NCI-H524 (cell line): ENCODE measurements at regions not wholly inside any gene's neighbourhood (a gene's known extent, or its start where the extent isn't known, plus 50 kb on each side); places are given as distances from the start of the nearest gene placed in this dataset.
A peak's percentile ranks its signal among the peaks of the same experiment; 100 is the strongest.
"Not testable (repeated sequence)": the region's sequence is repeated elsewhere in the genome, so short reads cannot be mapped to it uniquely, and the experiment has no call there.

Experiments
- DNase-seq, 2 experiments: peaks; one replicate each; lab custom pipeline; 2025; lab: John Stamatoyannopoulos, UW

DNA sequence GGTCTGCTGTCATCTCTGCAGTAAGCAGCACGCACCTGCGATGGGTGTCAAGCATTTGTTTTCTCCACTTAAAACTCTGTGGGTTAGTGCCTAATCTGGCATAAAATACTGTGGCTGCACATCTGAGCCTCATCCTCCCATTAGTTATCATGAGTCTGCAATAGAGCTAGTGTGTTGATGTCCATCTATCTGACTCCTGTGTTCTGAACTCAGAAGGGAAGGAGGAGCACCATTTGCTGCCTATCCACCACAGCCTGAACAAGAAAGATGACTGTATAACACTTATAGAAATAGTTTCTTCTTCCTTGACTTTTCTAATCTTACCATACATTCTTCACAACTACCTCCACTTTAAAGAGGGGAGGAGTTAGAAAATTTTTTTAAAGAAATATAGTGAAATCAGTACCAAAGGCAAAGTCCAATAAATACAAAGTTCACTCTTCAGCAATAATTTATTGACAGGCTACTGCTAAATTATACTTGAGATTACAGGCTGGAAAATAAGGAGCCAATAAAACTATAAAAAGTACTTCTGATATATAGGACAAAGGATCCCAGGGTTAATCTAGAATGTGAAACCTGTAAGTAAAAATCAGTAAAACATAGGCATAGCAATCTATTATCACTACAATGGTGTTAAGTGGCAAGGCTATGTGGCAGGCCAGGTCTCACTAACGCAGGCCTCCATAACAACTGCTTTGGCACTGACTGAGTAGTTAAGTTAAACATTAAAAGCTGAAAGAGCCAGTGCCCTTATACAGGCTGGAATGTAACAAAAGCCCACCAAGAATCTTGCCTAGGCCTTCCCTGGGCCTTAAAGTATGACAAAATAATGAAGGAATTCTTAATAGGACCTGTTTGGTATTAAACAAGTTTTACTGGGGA, 70.2 kb downstream of the LGALS9C start:
- DNase-seq: not testable (repeated sequence)

- DNase-seq: not testable (repeated sequence)
These were observed 80.5 kb downstream of the LGALS9C start for GRCh38 chr17:18557086-18557485.

- peak in 1 of 2 experiments; percentile 35 for DNase-seq
These were observed 80.7 kb downstream of the TBC1D28 start for GRCh38 chr17:18563381-18564098.

DNA sequence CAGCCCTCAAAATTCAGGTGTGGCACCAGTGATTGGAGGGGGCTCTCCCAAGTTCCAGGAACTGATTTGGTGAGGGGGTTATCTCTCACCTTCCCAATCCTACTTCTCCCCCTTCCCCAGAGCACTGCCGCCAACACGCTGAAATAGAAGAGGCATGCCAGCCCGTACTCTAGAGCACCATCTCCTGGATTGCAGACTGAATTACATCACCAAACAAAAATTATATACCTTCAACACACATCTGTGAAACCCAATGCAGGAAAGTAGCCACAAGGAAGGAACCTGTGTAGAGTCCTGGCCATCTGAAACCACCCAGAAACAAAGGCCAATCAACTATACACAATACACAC, 80.1 kb downstream of the TBC1D28 start:
- DNase-seq: peak; percentile 14 to 40

DNA sequence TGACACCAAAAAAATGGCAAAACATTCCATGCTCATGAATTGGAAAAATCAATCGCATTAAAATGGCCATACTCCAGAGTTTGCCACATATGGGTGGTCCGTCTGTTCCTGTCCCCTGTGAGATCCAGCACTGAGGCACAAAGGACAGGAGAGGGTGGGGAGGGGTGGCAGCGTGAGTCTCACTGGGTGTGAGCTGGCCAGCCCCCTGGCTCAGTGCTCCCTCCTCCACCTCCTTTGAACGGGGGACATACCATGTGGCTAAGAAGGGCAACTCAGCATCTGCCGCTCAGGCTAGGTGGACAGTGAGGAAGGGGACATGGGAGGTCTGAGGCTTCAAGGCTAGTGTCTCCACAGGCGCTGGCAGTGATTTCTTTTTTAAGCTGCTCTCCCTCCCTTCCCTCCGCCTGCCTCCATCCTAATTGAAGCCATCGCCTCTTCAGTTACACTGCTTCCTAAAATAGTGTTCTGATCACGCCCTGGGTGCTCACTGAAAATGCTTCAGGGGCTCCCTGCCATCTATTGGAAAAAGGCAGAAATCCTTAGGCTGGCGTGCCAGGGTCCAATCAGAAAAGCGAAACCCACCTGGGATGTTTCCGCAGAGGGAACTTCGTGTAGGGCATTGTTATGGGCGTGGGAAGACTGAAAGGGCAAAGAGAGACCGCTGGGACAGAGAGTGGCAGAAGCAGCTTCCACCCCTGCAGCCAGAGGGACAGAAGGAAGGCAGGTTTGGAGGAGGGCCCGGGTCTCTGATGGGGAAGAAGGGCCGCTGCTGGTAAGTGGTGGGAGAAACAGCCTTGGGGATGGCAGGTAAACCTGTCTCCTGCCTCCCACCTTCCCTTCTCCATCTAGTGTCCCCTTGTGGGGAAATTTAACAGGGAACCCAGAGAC, 75.8 kb downstream of the TBC1D28 start:
- peak; percentile 30 to 52 for DNase-seq

- peak in 1 of 2 experiments; percentile 53 for DNase-seq
These were observed 74.7 kb downstream of the TBC1D28 start for GRCh38 chr17:18569489-18569913.

GRCh38 chr17:18572536-18572935, 71.7 kb downstream of the TBC1D28 start:
- DNase-seq: not testable (repeated sequence)

- DNase-seq: not testable (repeated sequence)
These were observed 70.1 kb downstream of the TBC1D28 start for GRCh38 chr17:18574137-18574536.
